Colonic mucosa (tissue), 4 donors: ENCODE measurements at regions not wholly inside any gene's neighbourhood (a gene's known extent, or its start where the extent isn't known, plus 50 kb on each side); places are given as distances from the start of the nearest gene placed in this dataset.
"Not testable (repeated sequence)": the region's sequence is repeated elsewhere in the genome, so short reads cannot be mapped to it uniquely, and the experiment has no call there.

Experiments used
- DNase-seq: peaks from one replicate; pipeline ENCODE4 v3.0.0-alpha.2; 2020
- H3K27ac ChIP-seq: fragments of 200-600 bp; one replicate; pipeline ENCODE4 v1.8.0; 2021
- H3K27me3 ChIP-seq: fragments of 200-600 bp; one replicate; pipeline ENCODE4 v1.8.0; 2021
- H3K36me3 ChIP-seq: fragments of 200-600 bp; one replicate; pipeline ENCODE4 v1.8.0; 2021
- H3K4me1 ChIP-seq: fragments of 200-600 bp; one replicate; pipeline ENCODE4 v1.8.0; 2021; ENCODE audit warnings: mild to moderate bottlenecking
- H3K4me3 ChIP-seq: fragments of 200-600 bp; one replicate; pipeline ENCODE4 v1.8.0; 2021
- H3K9ac ChIP-seq, 2 donors: one replicate each; pipeline ENCODE4 v1.7.0; 2013; ENCODE audit warnings: control low read depth in 2 of 2, low read depth in 2 of 2, low read length in 2 of 2
- H3K9me3 ChIP-seq: fragments of 200-600 bp; one replicate; pipeline ENCODE4 v1.8.0; 2021
- intact Hi-C: fragments of 100-400 bp; cut with DNase I; formaldehyde crosslinking; loops from one replicate; pipeline ENCODE4 v1.14.1; 2022
- TF ChIP-seq, protein P1 (sequence below): fragments of 200-600 bp; IDR thresholded peaks from one replicate; pipeline ENCODE4 v1.8.0; 2022; ENCODE audit warnings: antibody characterized with exemption, mild to moderate bottlenecking
- donor health status: healthy.
- donor health status: DM: no; HTN: no; CAD: no.
- donor health status: DM: no; HTN: no; CAD: no.

- no peaks in the 10 kb centered on the region for H3K9me3 ChIP-seq
- TF ChIP-seq, protein P1, sequence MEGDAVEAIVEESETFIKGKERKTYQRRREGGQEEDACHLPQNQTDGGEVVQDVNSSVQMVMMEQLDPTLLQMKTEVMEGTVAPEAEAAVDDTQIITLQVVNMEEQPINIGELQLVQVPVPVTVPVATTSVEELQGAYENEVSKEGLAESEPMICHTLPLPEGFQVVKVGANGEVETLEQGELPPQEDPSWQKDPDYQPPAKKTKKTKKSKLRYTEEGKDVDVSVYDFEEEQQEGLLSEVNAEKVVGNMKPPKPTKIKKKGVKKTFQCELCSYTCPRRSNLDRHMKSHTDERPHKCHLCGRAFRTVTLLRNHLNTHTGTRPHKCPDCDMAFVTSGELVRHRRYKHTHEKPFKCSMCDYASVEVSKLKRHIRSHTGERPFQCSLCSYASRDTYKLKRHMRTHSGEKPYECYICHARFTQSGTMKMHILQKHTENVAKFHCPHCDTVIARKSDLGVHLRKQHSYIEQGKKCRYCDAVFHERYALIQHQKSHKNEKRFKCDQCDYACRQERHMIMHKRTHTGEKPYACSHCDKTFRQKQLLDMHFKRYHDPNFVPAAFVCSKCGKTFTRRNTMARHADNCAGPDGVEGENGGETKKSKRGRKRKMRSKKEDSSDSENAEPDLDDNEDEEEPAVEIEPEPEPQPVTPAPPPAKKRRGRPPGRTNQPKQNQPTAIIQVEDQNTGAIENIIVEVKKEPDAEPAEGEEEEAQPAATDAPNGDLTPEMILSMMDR, result no peak
- H3K4me3 ChIP-seq, result no peak overlapping the region
- no peak overlapping the region for H3K27ac ChIP-seq
- H3K36me3 ChIP-seq, result no peaks in the 10 kb centered on the region
- no peak overlapping the region for H3K9ac ChIP-seq
- no peaks in the 10 kb centered on the region for H3K27me3 ChIP-seq
- no peak for DNase-seq
- intact Hi-C loops, result no loop called here
- H3K4me1 ChIP-seq, result no peaks in the 10 kb centered on the region
These were observed 351.4 kb downstream of the SLITRK5 start for GRCh38 chr13:88022431-88023208.

DNA sequence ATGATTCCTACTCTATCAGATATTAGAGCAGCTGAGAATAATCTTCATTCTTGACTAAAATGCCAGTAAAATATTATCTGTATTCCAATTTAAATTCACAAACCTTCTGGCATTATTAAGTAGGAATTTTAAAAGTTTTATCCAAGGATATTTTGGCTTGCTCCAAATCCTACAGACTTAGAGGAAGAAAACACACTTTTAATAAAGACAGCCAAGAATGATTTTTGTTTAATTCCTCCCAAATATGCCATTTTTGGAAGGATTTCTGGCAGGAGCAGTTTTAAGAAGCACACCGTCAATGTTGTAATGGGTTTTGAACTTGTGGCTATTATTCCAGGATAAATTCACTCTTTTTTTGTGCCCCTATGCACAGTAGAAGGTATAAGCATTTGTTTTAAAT is 355.1 kb downstream of the SLITRK5 start:
- Histone ChIP-seq H3K27ac (no peak overlapping the region), H3K4me1 (no peaks in the 10 kb centered on the region), H3K27me3 (no peaks in the 10 kb centered on the region), H3K9ac (no peak overlapping the region), H3K36me3 (no peaks in the 10 kb centered on the region), H3K9me3 (no peaks in the 10 kb centered on the region), H3K4me3 (no peak overlapping the region)
- DNase-seq, result no peak
- intact Hi-C loops, result no loop called here
- TF ChIP-seq, protein P1, result no peak

GRCh38 chr13:88031980-88032559 is 360.9 kb downstream of the SLITRK5 start:
- H3K36me3 ChIP-seq, result no peaks in the 10 kb centered on the region
- no peak overlapping the region for H3K9ac ChIP-seq
- H3K27ac ChIP-seq, result no peak overlapping the region
- no peaks in the 10 kb centered on the region for H3K4me1 ChIP-seq
- intact Hi-C loops, result no loop called here
- H3K27me3 ChIP-seq, result no peaks in the 10 kb centered on the region
- TF ChIP-seq, protein P1, result no peak
- no peak overlapping the region for H3K4me3 ChIP-seq
- H3K9me3 ChIP-seq, result no peaks in the 10 kb centered on the region
- DNase-seq, result no peak

GRCh38 chr13:88036205-88036604 is 365.0 kb downstream of the SLITRK5 start:
- intact Hi-C loops, H3K4me3 ChIP-seq: not testable (repeated sequence)

DNA sequence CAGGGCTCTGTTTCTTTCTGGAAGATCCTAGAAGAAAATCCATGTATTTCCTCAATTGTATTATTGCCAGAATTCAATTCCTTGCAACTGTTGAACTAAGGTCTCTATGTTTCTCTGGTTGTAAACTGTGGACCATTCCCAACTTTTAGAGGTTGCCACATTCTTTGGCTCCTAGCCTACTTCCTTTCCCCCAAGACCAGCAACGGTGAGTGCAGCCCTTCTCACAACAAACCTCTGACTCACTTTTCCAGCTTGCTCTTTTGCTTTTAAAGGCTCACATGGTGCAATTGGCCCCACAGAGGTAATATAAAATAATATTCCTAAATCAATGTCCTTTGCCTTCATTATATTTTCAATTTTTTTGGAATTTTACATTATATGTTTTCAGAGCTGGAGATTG is 371.3 kb downstream of the SLITRK5 start:
- H3K9me3 ChIP-seq, result no peaks in the 10 kb centered on the region
- intact Hi-C loops, result no loop called here
- no peak overlapping the region for H3K27ac ChIP-seq
- no peaks in the 10 kb centered on the region for H3K27me3 ChIP-seq
- no peak for DNase-seq
- TF ChIP-seq, protein P1, result no peak
- H3K36me3 ChIP-seq, result no peaks in the 10 kb centered on the region
- H3K4me1 ChIP-seq, result no peaks in the 10 kb centered on the region
- no peak overlapping the region for H3K4me3 ChIP-seq
- no peak overlapping the region for H3K9ac ChIP-seq

More at GRCh38 chr13:88036205-88036604, 365.0 kb downstream of the SLITRK5 start:
- not testable (repeated sequence) for DNase-seq, H3K9ac ChIP-seq, H3K4me1 ChIP-seq, H3K27ac ChIP-seq, H3K27me3 ChIP-seq, H3K9me3 ChIP-seq, H3K36me3 ChIP-seq
